Activated T-cell treated with anti-CD3 and anti-CD28 coated beads for 48 hours (primary cell): ENCODE measurements at regions not wholly inside any gene's neighbourhood (a gene's known extent, or its start where the extent isn't known, plus 50 kb on each side); places are given as distances from the start of the nearest gene placed in this dataset.

Experiments
- DNase-seq: peaks from one replicate; pipeline ENCODE4 v3.0.0-alpha.2; 2020; ENCODE audit warnings: low read depth

DNA sequence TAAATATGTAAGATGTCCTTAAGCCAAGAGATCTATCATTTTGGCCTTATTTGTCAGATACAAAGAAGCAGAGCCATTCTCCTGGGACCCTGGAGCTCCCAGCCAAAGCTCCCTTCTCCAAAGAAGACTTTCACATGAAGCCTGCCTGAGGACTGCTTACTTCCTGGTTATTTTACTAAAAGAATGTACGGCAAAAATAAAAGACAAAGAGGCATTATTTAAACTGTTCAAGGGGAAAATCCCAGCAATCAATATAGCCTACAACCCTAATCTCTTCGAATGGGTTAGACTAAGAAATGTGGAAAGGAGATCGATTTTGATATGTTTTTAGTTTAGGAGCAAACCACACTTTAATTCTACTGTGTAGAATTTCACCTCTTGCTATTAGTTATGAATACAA, 237.9 kb upstream of the CTBP2 start:
- no peak for DNase-seq

DNA sequence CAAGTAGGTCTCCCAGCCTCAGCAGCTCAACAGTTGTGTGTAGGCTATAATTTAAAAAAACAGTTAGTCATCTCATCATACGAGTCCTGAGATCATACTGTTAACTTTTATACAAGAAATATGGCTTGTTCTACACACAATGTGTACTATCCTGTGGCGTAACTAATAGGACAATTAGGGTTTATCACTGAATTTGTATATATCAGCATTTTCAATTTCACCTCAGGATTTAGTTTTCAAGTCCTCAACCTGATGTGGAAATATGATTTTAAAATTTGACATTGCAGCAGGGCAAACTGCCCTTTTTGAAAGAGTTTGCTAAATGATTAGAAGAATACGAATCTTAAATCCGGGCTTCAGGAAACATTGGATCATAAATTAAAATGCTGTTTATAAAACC, 237.2 kb upstream of the CTBP2 start:
- no peak for DNase-seq

DNA sequence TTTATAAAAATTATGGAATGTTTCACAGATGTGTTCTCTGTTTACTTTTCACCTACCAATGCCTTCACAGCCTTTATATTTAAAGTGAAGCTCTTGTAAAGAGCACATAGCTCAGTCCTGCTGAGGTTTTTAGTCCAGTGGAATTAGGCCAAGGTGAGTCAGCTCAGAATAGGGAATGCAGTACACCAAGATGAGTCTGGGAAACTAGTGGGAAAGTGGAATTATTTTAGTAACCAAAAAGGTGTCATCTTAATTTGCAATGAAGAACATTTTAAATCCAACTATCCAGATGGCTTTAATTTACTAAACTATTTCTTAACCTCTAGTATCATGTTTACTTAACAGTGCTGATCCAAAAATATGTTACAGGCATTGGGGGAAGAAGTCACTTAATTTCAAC, 236.3 kb upstream of the CTBP2 start:
- no peak for DNase-seq

DNA sequence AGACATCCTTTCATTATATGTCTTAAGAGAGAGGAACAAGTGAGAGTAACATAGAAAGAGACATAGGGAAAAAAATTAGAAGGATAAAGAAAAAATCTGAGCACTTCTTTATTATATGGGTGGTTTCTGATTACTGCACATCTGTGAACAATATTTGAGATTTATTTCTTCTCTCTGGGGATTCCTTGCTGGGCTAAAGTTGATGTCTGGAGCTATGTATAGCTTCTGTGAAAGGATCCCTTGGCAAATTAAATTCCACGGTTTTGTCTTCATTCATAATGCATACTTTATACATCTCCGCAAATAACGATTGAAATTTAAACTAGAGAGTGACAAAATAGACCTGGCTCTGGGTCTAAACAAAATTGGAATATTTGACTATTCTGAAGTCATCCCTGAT, 232.2 kb upstream of the CTBP2 start:
- DNase-seq = no peak

DNA sequence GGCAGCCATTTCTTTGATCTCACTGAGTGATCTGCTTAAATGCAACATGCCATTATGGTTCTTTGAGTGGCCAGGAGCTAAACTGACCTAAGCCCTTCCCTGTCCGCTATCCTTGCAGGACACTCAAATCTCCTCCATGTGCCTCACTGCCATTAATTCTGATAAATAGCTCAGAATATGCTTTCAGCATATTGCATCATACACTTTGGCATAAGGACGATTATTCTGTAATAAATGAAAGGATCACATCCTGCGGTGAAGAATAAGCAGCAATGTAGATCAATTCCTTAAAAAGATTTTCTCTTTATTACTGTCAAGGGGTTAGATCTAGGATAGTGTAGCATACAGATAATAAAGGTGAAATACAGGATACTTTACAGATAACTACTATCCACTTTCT, 231.8 kb upstream of the CTBP2 start:
- no peak for DNase-seq

DNA sequence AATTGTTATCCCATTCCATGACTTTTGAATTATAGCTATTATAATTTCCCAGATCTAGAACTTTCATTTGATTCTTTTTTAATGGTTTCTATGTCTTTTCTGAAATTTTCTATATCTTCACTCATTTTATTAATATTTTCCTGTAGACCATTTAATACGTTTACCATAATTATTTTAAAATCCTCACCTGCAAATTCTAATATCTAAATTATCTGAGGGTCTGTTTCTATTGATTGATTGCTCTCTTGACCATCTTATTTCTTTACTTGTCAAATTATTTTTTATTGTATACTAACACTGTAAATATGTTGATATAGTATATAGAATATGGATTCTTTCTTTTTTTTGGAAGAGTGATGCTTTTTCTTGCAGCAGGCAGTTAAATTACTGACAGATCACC, 229.3 kb upstream of the CTBP2 start:
- no peak for DNase-seq

DNA sequence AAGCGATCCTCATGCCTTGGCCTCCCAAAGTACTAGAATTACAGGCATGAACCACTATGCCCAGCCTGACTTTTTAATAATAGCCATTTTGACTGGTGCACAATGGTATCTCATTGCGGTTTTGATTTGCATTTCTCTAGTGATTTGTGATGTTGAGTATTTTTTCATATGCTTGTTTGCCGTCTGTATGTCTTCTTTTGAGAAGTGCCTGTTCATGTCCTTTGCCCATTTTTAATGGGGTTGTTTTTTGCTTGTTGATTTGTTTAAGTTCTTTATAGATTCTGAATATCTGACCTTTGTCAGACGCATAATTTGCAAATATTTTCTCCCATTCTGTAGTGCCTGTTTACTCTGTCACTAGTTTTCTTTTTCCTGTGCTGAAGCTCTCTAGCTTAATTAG, 219.2 kb upstream of the CTBP2 start:
- no peak for DNase-seq

DNA sequence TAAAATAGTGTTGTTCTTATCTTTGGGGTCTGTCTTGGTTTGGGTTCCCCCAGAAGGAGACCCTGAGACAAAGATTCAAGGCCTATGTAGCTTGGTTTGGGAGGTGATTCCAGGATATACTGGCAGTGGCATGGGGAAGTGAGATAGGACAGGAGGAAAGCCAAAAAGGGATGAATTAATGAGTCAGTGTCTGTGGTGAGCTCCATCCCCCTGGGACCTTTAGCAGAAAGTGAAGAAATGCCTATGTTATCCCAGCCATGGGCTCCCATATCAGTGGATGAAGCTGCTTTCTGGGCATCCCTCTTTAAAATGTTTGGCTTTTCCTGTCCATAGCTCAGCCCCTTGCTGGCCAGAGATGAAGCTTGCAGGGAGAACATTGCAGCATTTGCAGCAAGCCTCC, 217.0 kb upstream of the CTBP2 start:
- DNase-seq = no peak

DNA sequence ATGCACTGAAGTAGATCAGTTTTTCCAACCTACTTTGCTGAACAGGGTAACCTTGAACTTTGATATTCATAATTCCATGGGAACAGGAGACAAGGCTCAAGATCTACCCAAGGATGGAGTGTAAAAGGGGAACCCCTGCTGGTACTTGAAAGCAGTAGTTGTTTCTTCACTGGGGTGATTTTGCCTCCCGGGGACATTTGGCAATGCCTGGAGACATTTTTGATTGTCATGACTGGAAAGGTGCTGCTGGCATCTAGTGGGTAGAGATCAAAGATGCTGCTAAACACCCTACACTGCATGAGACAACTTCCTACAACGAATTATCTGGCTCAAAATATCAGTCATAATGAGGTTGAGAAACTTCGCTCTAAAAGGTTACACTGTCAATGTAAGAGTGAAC, 214.8 kb upstream of the CTBP2 start:
- DNase-seq = no peak

DNA sequence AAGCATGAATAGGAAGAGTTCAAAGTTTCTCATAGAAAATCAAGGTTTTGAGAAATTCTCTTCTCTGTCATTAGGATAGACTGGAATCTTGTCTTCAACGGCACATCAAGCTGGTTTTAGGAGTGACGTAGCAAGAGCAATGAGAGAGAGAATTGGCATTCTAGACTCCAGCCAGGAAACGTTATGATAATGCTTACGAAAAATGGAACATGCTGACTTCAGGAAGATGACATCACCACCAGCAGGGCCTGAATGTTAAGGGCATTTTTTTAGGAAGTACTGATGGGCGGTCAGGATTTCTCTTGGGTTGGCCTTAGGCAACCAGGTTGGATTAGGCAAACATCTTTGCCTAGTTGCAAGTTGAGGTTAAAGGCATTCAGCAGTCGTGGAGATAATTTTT, 213.2 kb upstream of the CTBP2 start:
- DNase-seq = no peak

DNA sequence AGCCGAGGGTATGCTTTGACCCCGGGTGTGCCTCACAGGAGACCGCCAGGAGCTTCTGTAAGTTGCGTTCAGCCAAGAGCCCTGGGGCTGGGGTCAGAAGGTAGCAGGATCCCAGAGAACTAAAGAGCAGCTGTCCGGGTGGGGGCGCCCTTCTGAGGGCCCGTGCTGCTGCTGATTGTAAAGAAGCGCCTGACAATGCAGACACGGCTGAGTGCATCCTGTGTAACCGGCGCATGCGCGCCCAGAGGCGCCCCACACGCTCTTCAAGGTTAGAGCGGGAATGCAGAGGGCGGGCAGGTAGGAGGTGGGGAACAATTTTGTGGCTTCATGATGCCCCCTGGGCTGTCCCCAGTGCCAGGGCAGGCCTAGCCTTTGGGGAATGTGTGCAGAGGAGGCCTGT, 210.2 kb upstream of the CTBP2 start:
- DNase-seq = no peak

DNA sequence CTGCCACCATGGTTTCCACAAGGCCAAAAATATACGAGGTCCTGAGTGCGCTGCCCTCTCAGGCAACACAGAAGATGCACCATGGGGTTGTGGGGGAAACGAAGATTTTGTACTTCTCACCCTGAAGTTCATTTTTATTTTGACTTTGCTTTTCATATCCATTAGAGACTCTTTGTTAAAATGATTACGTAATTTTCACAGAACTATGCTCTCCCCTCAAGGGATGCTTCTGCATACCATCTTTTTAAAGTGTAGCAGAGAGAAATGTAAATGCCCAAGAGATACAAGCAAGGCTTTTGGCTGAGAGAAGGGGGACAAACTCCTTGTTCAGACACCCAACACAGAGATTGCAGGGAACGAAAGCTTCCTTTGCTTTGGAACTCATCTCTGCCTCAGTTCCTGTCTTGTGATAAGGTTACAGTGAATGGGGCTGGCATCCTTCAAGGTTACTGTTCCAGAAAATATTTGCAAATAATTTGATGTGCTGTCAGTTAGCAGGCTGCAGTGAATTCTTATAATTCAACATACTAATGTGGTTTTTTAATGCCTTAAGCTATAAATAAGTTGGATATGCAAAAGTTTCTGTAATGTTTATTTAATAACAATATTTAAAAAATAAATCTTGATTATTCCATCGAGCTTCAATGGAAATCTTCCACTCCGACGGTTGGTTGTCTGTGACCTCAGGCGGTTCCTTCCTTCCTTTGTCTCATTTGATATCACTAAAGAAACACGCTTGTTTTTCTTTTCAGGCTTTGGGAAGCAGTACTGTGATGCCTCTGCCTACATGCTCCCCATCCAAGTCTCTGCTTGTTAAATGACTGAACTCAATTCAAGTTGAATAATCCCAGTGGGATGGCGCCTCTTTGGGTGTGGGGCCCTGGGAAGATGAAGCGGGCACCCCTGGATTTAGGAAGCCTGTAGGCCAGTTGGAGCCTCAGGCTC, 209.3 kb upstream of the CTBP2 start:
- DNase-seq = no peak

DNA sequence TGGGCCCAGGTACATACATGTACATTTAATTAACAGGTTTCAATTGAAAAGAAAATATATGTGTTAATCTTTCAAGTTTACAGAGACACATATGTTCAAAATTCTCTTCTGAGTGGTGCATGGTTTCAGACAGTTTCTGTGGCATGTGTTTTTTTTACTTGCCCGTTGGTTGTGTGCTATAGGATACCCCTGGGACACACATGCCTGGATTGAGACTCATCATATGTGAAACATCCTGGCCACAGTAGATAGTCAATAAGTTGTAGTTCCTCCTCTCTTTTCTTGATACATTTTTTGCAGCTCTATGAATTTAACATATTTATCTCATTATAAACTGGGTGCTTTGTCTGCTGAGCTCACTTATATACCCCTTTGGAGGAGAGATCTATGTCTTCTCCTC, 207.8 kb upstream of the CTBP2 start:
- DNase-seq = no peak

DNA sequence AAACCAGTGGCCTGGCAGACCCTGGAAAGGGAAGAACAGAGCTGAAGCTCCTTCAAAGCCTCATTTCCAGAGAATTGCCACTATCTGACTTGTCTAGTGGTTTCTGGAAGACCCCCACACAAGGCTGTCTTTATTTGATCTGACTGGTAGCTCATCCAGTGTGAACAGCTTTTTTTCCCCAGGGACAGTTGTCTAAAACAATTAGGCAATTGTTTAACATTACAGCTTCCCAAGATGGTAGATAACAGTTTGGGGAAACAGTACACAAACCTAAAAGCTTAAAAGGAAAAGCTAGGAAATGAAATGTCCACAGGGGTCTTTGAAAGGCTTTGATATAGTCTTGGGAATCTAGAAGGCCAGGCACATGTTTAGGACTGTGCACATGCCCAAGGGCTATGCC, 203.4 kb upstream of the CTBP2 start:
- no peak for DNase-seq

DNA sequence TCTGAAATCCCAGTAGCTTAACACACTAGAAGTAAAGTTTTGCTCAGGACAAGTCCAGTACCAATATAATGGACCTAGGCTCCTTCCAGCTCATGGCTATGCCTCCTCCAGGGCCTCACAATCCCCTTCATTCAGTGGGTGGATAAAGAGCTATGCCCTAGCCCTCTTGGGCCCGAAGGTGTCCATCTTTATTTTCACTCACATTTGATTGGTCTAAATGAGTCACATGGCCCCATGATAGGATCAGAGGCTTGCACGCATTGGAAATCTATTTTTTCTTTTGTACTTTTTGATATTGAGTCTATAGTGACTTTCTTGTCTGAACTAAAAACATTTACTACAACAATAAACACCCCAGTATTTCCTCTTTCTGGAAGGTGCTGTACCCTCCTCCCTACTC, 202.6 kb upstream of the CTBP2 start:
- DNase-seq = no peak

DNA sequence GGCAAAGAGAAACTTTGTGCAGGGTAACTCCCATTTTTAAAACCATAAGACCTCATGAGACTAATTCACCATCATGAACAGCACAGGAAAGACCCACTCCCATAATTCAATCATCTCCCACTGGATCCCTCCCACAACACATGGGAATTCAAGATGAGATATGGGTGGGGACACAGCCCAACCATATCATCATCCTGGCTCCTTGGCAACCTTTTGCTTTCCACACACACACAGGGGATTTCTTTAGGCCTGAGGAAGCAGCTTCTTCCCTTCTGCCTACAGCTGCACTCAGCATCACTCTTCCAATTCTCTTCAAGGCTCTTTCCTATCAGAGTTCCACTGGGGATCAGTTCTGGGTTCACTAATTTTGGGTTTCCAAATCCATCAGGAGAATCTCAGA, 199.0 kb upstream of the CTBP2 start:
- DNase-seq = no peak

DNA sequence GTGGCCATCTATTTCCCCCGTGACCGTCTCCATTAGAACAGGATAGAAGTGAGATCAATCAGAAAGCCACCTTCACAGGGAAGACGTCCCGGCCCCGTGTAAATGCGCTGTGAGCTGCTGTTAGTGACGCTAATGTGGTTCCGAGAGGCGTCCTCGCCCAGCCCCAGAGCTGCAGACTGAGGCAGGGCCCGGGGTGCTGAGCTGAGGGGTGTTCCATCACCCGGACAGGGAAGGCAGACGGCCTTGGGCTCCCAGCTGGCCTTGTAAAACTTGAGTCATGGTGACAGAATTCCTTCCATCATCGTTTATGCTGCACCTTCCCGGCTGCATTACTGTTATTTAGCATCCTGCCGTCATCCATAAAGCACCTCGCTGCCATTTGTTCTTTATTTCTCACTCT, 195.3 kb upstream of the CTBP2 start:
- DNase-seq = no peak

DNA sequence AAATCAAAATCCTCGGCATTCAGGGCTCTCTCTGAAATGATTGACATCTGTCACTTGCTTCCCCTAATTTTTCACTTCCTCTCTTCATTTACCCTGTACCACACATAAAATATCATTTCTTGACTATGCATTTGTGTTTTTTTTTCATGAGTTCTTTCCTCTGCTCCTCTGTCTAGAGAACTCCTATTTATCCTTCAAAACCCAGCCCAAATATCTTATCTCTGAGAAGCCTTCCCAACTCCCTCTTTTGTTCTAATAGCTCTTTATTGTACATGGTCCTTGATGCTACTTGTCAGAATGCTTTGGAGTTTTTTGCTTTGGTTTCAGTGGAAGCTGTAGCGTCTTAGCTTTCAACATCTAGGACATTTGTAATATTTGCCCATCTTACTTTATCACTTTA, 190.2 kb upstream of the CTBP2 start:
- no peak for DNase-seq

DNA sequence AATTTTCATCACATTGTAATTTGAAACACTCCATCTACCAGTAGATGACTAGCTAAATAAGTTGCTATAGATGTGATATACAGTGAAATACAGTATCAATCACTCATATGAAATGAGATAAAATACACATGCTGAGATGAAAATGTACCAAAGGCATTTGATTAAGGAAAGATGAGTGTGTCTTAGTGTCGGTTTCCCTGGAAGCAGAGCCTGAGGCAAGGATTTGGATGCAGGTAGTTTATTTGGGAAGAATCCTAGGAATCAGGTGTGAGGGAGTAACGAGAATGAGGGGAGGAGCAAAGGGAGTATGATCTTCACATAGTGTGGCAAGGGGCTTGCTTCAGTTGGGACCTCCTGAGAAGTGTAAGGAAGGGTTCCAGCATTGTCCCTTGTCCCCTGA, 188.2 kb upstream of the CTBP2 start:
- no peak for DNase-seq

DNA sequence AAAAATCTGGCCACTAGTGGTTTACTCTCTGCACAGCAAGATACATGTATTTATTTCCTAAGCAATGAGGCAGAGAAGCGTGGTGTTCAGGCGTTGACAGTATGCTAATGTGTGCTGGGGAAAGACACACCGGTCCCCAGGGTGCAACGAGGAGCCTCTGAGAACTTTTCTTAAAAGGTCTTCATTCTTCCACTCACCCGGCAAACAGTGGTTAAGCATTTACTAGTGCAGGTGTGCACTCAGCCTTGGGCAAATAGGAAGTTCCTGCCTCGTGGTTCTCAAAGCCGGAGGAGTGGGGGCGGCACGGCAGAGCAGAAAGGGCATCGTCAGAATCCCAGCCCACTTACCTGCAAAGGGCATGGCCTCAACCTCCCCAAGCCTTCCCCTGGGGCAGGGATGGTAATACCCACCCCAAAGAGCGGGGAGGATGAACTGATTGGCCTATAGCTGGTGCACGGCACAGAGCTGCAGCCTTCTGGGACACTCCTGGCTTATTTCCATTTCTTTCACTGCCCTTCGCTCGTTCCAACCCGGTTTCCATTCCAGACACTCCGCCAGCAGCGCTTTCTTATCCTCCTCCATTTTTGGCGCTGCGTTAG, 184.3 kb upstream of the CTBP2 start:
- DNase-seq = no peak

DNA sequence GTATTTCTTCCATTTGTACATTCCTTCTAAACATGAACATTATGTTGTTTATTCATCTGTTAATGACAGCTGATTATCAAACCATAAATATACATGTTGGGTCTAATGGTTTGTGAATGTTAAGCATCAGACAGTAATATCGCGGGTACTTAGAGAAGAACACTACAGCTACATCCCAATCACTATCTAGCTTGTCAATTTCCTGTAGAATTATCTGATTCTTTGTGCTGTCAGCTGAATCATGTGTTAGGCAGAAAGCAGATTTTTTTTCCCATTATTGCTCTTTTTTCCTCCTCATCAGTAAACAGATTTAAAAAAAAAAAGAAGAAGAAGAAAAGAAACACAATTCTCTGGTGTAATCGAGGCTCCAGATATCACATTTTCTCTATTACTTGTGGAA, 183.6 kb upstream of the CTBP2 start:
- no peak for DNase-seq

DNA sequence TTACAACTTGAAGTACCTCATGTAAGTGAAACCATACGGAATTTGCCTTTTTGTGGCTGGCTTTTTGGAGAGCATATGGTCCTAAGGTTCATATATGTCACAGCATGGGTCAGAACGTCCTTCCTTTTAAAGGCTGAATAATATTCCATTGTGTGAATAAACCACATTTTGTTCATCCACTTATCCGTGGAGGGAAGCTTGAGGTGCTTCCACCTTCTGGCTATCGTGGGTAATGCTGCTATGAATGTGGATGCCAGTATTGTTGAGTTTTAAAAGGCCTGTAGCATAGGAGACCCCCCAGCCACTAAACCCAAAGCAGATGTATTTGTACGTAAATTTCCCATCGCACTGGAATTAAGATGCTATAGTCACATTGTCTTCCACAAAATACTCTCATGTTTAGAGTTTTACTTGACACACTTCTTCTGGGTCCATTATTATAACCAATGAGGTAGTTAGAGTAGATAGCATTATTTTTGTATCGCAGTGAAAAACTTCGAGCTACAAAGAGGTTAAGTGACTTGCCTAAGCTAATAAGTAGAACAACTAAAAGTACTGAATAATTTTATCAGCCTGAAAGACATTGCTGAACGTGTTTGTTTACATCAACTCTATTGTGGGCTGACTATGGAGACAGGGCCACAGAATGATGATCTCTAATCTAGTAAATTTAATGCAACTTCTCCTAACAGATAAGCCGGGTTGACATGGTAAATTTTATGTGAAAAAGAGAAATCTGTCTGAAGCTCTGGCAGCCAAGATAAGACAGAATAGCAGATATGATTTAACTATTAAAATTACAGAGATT, 183.0 kb upstream of the CTBP2 start:
- no peak for DNase-seq

DNA sequence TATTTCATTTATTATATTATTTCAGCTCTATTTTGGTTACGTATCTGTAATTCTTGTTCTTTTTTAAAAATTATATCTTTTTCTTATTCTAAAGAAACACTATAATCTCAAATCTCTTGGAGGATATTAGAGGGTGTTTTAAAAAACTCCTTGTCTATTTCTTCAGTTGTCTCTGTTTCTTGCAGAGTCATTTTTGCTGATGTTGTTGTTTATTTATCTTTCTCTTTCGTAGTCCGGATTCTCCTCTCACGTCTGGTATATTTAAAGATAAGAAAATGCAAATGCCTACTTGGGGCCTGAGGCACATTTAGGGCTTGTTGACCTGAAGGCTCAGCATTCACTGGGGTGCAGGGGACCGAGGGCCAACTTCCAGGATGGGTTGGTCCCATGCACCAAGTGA, 181.2 kb upstream of the CTBP2 start:
- no peak for DNase-seq
